ENCODE measurements at regions not wholly inside any gene's neighbourhood (a gene's known extent, or its start where the extent isn't known, plus 50 kb on each side); places are given as distances from the start of the nearest gene placed in this dataset.

GRCh38 chr4:178347111-178347510 lies 904.9 kb upstream of the AGA start:
- no peak for TF ChIP-seq POLR2A (IDR thresholded peaks at IDR 0.05; ENCODE audit: low read depth, low read length)
- TF ChIP-seq CTCF (IDR thresholded peaks at IDR 0.05 in 2 of 3, conservative IDR thresholded peaks at IDR 0.05 in 1 of 3; ENCODE audit: control insufficient read depth in 2 of 3, extremely low read depth in 1 of 3, insufficient read depth in 1 of 3, low read depth in 3 of 3, low read length in 3 of 3): no peak
- no peak for TF ChIP-seq RB1 (IDR thresholded peaks at IDR 0.05; ENCODE audit: borderline replicate concordance)
- no peak for TF ChIP-seq ZNF274 (IDR thresholded peaks at IDR 0.05; ENCODE audit: insufficient read depth, insufficient read length)
- TF ChIP-seq SIN3A (IDR thresholded peaks at IDR 0.05; ENCODE audit: low read depth, low read length): no peak
- TF ChIP-seq IKZF1 (conservative IDR thresholded peaks at IDR 0.05): no peak

Data from GM12878 (cell line).